Middle frontal gyrus (tissue), 1 donor: ENCODE measurements at regions not wholly inside any gene's neighbourhood (a gene's known extent, or its start where the extent isn't known, plus 50 kb on each side); places are given as distances from the start of the nearest gene placed in this dataset.

Source experiments
- DNase-seq: peaks from one replicate; pipeline ENCODE4 v3.0.0-alpha.2; 2015; ENCODE audit warnings: low spot score; ENCODE audit errors: extremely low spot score

GRCh38 chr1:229953736-229954326, 113.2 kb upstream of the GALNT2 start:
- DNase-seq: no peak

- DNase-seq: no peak
These were observed 102.8 kb upstream of the GALNT2 start for GRCh38 chr1:229964281-229964680.

GRCh38 chr1:229970714-229971113, 96.3 kb upstream of the GALNT2 start:
- DNase-seq: no peak

GRCh38 chr1:229971141-229971540, 95.9 kb upstream of the GALNT2 start:
- no peak for DNase-seq

- no peak for DNase-seq
These were observed 94.3 kb upstream of the GALNT2 start for GRCh38 chr1:229972600-229973296.

- no peak for DNase-seq
These were observed 93.8 kb upstream of the GALNT2 start for GRCh38 chr1:229973297-229973612.

GRCh38 chr1:229975047-229975446, 92.0 kb upstream of the GALNT2 start:
- no peak for DNase-seq

GRCh38 chr1:229980009-229980408, 87.0 kb upstream of the GALNT2 start:
- no peak for DNase-seq

GRCh38 chr1:229981736-229982135, 85.3 kb upstream of the GALNT2 start:
- DNase-seq: no peak

GRCh38 chr1:229984310-229984991, 82.6 kb upstream of the GALNT2 start:
- DNase-seq: no peak

- no peak for DNase-seq
These were observed 81.9 kb upstream of the GALNT2 start for GRCh38 chr1:229984992-229985612.

GRCh38 chr1:229985613-229986010, 81.4 kb upstream of the GALNT2 start:
- DNase-seq: no peak

GRCh38 chr1:229986737-229987337, 80.2 kb upstream of the GALNT2 start:
- DNase-seq: no peak

- DNase-seq: no peak
These were observed 79.1 kb upstream of the GALNT2 start for GRCh38 chr1:229987953-229988352.

- no peak for DNase-seq
These were observed 78.5 kb upstream of the GALNT2 start for GRCh38 chr1:229988534-229988933.

GRCh38 chr1:229989591-229990248, 77.3 kb upstream of the GALNT2 start:
- DNase-seq: no peak

- no peak for DNase-seq
These were observed 76.7 kb upstream of the GALNT2 start for GRCh38 chr1:229990326-229990725.

GRCh38 chr1:229991104-229991513, 75.9 kb upstream of the GALNT2 start:
- DNase-seq: no peak

- no peak for DNase-seq
These were observed 75.2 kb upstream of the GALNT2 start for GRCh38 chr1:229991724-229992333.

- DNase-seq: no peak
These were observed 74.0 kb upstream of the GALNT2 start for GRCh38 chr1:229993060-229993459.

- no peak for DNase-seq
These were observed 73.1 kb upstream of the GALNT2 start for GRCh38 chr1:229993894-229994293.
